GM13976 (cell line): ENCODE measurements at regions not wholly inside any gene's neighbourhood (a gene's known extent, or its start where the extent isn't known, plus 50 kb on each side); places are given as distances from the start of the nearest gene placed in this dataset.

ENCODE experiments used
- DNase-seq: peaks from one replicate; pipeline ENCODE4 v3.0.0; 2012; ENCODE audit warnings: low spot score
- in situ Hi-C: fragments of 300-500 bp; cut with MboI; formaldehyde crosslinking; loops from one replicate; pipeline ENCODE4 v1.12.0; 2022; ENCODE audit warnings: low sequenced_read_pairs, mixed read lengths, inconsistent platforms; ENCODE audit not compliant: unreplicated experiment
- TF ChIP-seq, protein P1 (sequence below): IDR thresholded peaks from 2 replicates; pipeline ENCODE4 v1.5.1; 2012; ENCODE audit warnings: borderline replicate concordance, mild to moderate bottlenecking; ENCODE audit not compliant: insufficient read depth; ENCODE audit errors: extremely low read depth, missing control alignments, control extremely low read depth

DNA sequence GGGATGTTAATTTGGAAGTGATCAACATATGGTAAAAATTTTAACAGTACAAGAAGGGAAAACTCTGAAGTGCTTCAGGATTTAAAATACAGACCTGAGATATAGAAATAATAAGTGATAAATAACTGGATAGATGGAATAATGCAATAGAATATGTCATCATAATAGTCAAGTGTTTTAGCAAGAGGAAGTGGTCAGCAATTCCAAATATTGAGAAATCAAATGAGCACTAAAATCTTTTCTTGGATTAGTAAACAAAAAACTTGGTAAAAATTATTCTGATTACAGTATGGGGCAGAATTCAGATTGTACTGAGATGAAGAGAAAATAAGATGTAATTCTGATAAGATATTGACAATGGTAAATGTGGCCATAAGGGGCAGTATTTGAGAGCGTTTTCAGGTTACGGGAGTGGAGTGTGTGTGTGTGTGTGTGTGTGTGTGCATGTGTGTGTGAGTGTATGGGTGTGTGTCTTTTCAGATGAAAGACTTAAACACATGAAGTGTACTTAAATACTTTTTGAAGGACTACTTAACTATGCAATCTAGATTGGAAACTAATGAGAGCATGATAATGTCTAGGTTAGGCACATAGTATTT, 217.9 kb upstream of the ITGA4 start:
- TF ChIP-seq, protein P1, sequence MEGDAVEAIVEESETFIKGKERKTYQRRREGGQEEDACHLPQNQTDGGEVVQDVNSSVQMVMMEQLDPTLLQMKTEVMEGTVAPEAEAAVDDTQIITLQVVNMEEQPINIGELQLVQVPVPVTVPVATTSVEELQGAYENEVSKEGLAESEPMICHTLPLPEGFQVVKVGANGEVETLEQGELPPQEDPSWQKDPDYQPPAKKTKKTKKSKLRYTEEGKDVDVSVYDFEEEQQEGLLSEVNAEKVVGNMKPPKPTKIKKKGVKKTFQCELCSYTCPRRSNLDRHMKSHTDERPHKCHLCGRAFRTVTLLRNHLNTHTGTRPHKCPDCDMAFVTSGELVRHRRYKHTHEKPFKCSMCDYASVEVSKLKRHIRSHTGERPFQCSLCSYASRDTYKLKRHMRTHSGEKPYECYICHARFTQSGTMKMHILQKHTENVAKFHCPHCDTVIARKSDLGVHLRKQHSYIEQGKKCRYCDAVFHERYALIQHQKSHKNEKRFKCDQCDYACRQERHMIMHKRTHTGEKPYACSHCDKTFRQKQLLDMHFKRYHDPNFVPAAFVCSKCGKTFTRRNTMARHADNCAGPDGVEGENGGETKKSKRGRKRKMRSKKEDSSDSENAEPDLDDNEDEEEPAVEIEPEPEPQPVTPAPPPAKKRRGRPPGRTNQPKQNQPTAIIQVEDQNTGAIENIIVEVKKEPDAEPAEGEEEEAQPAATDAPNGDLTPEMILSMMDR: no peak
- in situ Hi-C loops: loop anchor here (10.0 kb wide), 1 partner anchor 134 kb away; no protein-coding TSS in a partner anchor
- DNase-seq: no peak

DNA sequence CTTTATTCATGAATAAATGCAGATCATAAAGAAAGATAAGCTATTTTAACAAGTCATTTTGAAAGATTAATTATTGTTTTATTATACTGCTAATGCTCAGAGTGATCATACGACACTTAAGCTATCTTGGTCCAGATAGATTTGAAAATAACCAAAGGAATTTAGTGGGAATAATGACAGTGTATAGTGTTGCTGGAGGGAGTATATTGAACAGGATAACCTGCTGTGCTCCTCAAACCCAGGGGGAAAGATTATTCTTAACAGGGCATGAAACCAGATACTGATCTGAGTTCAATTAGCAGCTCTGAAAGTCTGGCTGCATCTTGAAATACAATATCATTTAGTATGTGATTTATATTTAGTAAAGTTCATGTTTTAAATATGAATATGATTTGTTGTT, 216.3 kb upstream of the ITGA4 start:
- no peak for DNase-seq
- in situ Hi-C loops: no loop called here
- TF ChIP-seq, protein P1: no peak

DNA sequence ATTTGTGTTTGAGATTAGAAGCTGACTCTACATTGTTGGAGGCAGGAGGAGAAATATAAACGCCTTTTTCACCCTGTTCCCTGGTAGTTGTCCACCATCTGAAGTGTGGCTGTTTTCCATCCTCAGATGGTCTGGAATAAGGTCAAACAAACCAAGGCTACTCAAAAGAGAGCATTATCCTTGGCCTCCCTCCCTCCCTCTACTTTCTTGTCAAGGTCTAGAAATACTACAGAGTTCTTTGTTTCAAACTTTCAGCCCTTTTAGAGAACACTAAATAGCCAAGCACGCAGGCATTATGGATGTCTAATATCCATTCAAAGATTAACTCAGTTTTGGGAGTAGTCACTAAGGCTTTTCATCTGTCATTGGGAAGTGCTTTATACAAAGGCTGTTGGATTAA, 215.8 kb upstream of the ITGA4 start:
- TF ChIP-seq, protein P1: no peak
- in situ Hi-C loops: no loop called here
- no peak for DNase-seq

DNA sequence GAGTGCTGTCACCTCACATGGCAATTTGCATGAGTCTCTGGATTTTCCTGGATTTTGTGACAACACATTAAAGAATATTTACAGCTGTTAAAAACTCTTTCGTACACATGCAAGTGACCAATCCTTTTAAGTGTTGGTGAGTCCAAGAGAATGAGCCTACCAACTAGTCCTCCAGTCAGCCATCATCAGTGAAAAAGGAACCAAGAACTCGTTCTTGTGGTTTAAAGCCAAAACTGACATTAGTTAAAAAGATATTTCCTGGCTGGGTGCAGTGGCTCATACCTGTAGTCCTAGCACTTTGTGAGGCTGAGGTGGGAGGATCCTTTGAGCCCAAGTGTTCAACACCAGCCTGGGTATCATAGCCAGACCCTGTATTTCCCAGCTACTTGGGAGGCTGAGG, 215.4 kb upstream of the ITGA4 start:
- TF ChIP-seq, protein P1: no peak
- DNase-seq: peak; percentile 21
- in situ Hi-C loops: no loop called here

DNA sequence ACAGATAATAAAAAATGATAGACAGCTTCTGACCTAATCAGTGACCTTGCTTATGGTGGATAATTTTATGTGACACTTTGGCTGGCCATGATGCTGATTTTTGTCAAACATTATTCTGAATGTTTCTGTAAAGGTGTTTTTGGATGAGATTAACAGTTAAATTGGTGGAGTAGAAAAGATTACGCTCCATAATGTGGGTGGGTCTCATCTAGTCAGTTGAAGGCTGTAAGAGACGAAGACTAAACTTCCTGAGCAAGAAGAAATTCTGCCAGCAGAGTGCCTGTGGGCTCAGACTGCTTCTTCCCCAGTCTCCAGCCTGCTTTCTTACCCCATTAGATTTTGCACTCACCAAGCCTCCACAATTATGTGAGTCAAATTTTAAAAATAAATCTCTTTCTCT, 214.9 kb upstream of the ITGA4 start:
- TF ChIP-seq, protein P1: no peak
- in situ Hi-C loops: no loop called here
- no peak for DNase-seq

DNA sequence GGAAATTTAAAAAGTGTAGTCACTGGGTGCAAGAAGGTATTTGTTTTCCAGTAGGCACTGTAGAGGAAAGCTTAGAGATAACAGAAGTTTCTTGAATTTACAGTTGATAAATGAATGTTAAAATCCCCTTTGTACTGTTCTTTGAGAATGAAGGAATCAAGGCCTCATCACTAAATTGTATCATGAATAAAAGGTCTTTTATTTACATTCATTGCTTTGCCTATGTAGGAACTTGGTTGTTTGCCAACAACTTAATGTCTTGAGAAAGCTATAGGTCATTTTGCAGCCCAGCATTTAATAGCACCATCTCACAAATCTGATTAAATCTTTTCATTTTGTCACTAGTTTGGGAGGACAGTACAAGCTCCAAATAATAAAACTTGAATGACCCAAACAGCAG, 213.9 kb upstream of the ITGA4 start:
- TF ChIP-seq, protein P1: no peak
- in situ Hi-C loops: no loop called here
- no peak for DNase-seq
